GM10248 (cell line): ENCODE measurements at regions not wholly inside any gene's neighbourhood (a gene's known extent, or its start where the extent isn't known, plus 50 kb on each side); places are given as distances from the start of the nearest gene placed in this dataset.

ENCODE experiments used
- CTCF ChIA-PET: fragments of 300-600 bp; sonication (Branson Sonifier 250); formaldehyde crosslinking; extraction: SDS; loops from one replicate; lab custom pipeline; 2021; ENCODE audit warnings: antibody characterized with exemption; lab: Yijun Ruan, JAX
- POLR2A ChIA-PET: fragments of 350-650 bp; sonication (Branson Sonifier 250); formaldehyde crosslinking; extraction: SDS; loops from one replicate; lab custom pipeline; 2020; ENCODE audit warnings: antibody characterized with exemption; lab: Yijun Ruan, JAX
- DNase-seq: peaks from one replicate; pipeline ENCODE4 v3.0.0; 2012; ENCODE audit errors: extremely low spot score
- CTCF ChIP-seq: IDR thresholded peaks from 2 replicates; pipeline ENCODE4 v1.5.1; 2012; ENCODE audit warnings: mild to moderate bottlenecking, low read depth; ENCODE audit errors: extremely low read depth, missing control alignments, control extremely low read depth

GRCh38 chr16:65688301-65688700 is 566.4 kb upstream of the CDH11 start:
- POLR2A ChIA-PET: no interaction called here
- DNase-seq: no peak
- no peak for TF ChIP-seq CTCF
- CTCF ChIA-PET: no interaction called here

- DNase-seq: no peak
- TF ChIP-seq CTCF: no peak
- POLR2A ChIA-PET: no interaction called here
- CTCF ChIA-PET: no interaction called here
Measured at GRCh38 chr16:65684230-65684629, 562.4 kb upstream of the CDH11 start.

- no peak for TF ChIP-seq CTCF
- ChIA-PET POLR2A (no interaction called here), CTCF (no interaction called here)
- DNase-seq: no peak
Measured at GRCh38 chr16:65681406-65681805, 559.5 kb upstream of the CDH11 start.

GRCh38 chr16:65679785-65680184 is 557.9 kb upstream of the CDH11 start:
- no peak for DNase-seq
- ChIA-PET POLR2A (no interaction called here), CTCF (no interaction called here)
- no peak for TF ChIP-seq CTCF

GRCh38 chr16:65675161-65675560 is 553.3 kb upstream of the CDH11 start:
- no peak for DNase-seq
- ChIA-PET POLR2A (no interaction called here), CTCF (no interaction called here)
- no peak for TF ChIP-seq CTCF

- ChIA-PET CTCF (no interaction called here), POLR2A (no interaction called here)
- no peak for TF ChIP-seq CTCF
- no peak for DNase-seq
Measured at GRCh38 chr16:65672960-65673359, 551.1 kb upstream of the CDH11 start.

GRCh38 chr16:65671071-65671470 is 549.2 kb upstream of the CDH11 start:
- no peak for TF ChIP-seq CTCF
- POLR2A ChIA-PET: interaction anchor here (0.7 kb wide), 1 partner anchor 438 kb away, joined by 3 read pairs; no protein-coding TSS in a partner anchor
- DNase-seq: no peak
- CTCF ChIA-PET: no interaction called here
